SU-DHL-6 (cell line): ENCODE measurements at regions not wholly inside any gene's neighbourhood (a gene's known extent, or its start where the extent isn't known, plus 50 kb on each side); places are given as distances from the start of the nearest gene placed in this dataset.

Source experiments
- EZH2phosphoT487 ChIP-seq: fragments of 200-600 bp; sonication (generic), shearing (Covaris generic); conservative IDR thresholded peaks from 2 replicates; pipeline ENCODE4 v1.6.1; 2018; ENCODE audit warnings: mild to moderate bottlenecking, antibody characterized with exemption, low read length, moderate library complexity, mixed read lengths
- TF ChIP-seq, protein P1 (sequence below): fragments of 200-600 bp; sonication (generic); IDR thresholded peaks from one replicate; pipeline ENCODE4 v1.5.1; 2017; ENCODE audit warnings: antibody characterized with exemption, mild to moderate bottlenecking, low read length, moderate library complexity; ENCODE audit not compliant: insufficient read depth, poor library complexity, severe bottlenecking

DNA sequence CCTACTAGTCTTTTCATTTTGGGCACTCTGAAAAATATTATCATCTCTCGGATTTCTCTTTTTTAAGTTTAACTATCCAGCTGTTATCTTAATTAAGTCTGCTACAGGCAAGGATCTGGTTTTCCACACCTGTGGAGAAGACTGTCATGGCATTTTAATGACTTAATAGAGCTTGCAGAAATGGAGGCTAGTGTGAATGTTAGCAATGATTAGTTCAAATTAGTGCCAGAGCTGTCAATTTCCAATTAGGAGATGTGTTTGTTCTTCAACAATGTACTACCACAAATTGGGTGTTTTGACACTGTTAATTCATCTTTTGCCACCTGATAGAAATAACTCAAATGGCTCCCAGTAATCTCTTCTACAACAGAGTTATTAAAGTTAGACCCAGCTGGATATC, 2023.0 kb upstream of the CDH9 start:
- TF ChIP-seq EZH2phosphoT487, result no peak
- TF ChIP-seq, protein P1, sequence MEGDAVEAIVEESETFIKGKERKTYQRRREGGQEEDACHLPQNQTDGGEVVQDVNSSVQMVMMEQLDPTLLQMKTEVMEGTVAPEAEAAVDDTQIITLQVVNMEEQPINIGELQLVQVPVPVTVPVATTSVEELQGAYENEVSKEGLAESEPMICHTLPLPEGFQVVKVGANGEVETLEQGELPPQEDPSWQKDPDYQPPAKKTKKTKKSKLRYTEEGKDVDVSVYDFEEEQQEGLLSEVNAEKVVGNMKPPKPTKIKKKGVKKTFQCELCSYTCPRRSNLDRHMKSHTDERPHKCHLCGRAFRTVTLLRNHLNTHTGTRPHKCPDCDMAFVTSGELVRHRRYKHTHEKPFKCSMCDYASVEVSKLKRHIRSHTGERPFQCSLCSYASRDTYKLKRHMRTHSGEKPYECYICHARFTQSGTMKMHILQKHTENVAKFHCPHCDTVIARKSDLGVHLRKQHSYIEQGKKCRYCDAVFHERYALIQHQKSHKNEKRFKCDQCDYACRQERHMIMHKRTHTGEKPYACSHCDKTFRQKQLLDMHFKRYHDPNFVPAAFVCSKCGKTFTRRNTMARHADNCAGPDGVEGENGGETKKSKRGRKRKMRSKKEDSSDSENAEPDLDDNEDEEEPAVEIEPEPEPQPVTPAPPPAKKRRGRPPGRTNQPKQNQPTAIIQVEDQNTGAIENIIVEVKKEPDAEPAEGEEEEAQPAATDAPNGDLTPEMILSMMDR, result no peak
